Mesenchymal stem cell (in vitro differentiated cells and primary cell): ENCODE measurements at regions not wholly inside any gene's neighbourhood (a gene's known extent, or its start where the extent isn't known, plus 50 kb on each side); places are given as distances from the start of the nearest gene placed in this dataset.
A peak's percentile ranks its signal among the peaks of the same experiment; 100 is the strongest.
"Not testable (repeated sequence)": the region's sequence is repeated elsewhere in the genome, so short reads cannot be mapped to it uniquely, and the experiment has no call there.

Experiments used
- DNase-seq: peaks from one replicate; pipeline ENCODE4 v3.0.0-alpha.2; 2013
- H2AFZ ChIP-seq: one replicate; pipeline ENCODE4 v1.6.1; 2013; ENCODE audit warnings: low read depth, mild to moderate bottlenecking, control low read depth, inconsistent platforms, low read length, moderate library complexity
- H2AK5ac ChIP-seq: 2 replicates; pipeline ENCODE4 v1.6.1; 2013; ENCODE audit warnings: low read length, moderate library complexity, mild to moderate bottlenecking, inconsistent platforms; ENCODE audit not compliant: severe bottlenecking
- H2BK120ac ChIP-seq: one replicate; pipeline ENCODE4 v1.6.1; 2013; ENCODE audit warnings: low read depth, mild to moderate bottlenecking, inconsistent platforms, low read length, moderate library complexity
- H2BK12ac ChIP-seq, 2 experiments: one replicate each; pipeline ENCODE4 v1.6.1; 2013; ENCODE audit warnings: inconsistent platforms in 2 of 2, low read length in 2 of 2, mild to moderate bottlenecking in 2 of 2, moderate library complexity in 2 of 2, control low read depth in 1 of 2
- H2BK15ac ChIP-seq: one replicate; pipeline ENCODE4 v1.6.1; 2013; ENCODE audit warnings: mild to moderate bottlenecking, low read depth, inconsistent platforms; ENCODE audit not compliant: poor library complexity, severe bottlenecking
- H2BK5ac ChIP-seq: 2 replicates; pipeline ENCODE4 v1.6.1; 2013; ENCODE audit warnings: low read depth, mild to moderate bottlenecking, low read length, control low read depth, inconsistent platforms; ENCODE audit not compliant: poor library complexity, severe bottlenecking
- H3K14ac ChIP-seq, 2 experiments: one replicate each; pipeline ENCODE4 v1.6.1; 2013; ENCODE audit warnings: inconsistent platforms in 2 of 2, low read length in 2 of 2, control low read depth in 1 of 2, mild to moderate bottlenecking in 1 of 2, moderate library complexity in 1 of 2
- H3K18ac ChIP-seq, 2 experiments: one replicate each; pipeline ENCODE4 v1.6.1; 2013; ENCODE audit warnings: inconsistent platforms in 2 of 2, low read length in 2 of 2, control low read depth in 1 of 2, low read depth in 1 of 2, mild to moderate bottlenecking in 1 of 2
- H3K23ac ChIP-seq, 2 experiments: one replicate each; pipeline ENCODE4 v1.6.1; 2013; ENCODE audit warnings: inconsistent platforms in 2 of 2, low read length in 2 of 2, mild to moderate bottlenecking in 2 of 2, moderate library complexity in 2 of 2, control low read depth in 1 of 2
- H3K27ac ChIP-seq: 2 replicates; pipeline ENCODE4 v1.5.1; 2013; ENCODE audit warnings: mild to moderate bottlenecking, moderate library complexity, low read length, control low read depth, inconsistent platforms; ENCODE audit not compliant: poor library complexity, severe bottlenecking
- H3K27me3 ChIP-seq, 2 experiments: 2 replicates each; pipeline versions ENCODE4 v1.6.1 to v1.7.0; 2013; ENCODE audit warnings: low read length in 2 of 2, mild to moderate bottlenecking in 2 of 2, moderate library complexity in 2 of 2, control low read depth in 1 of 2, inconsistent platforms in 1 of 2; ENCODE audit not compliant: control insufficient read depth in 1 of 2, insufficient read depth in 1 of 2
- H3K36me3 ChIP-seq, 2 experiments: 2 replicates each; pipeline versions ENCODE4 v1.6.1 to v1.7.0; 2013; ENCODE audit warnings: low read length in 2 of 2, control low read depth in 1 of 2, inconsistent platforms in 1 of 2, low read depth in 1 of 2, mild to moderate bottlenecking in 1 of 2; ENCODE audit not compliant: insufficient read depth in 2 of 2, control insufficient read depth in 1 of 2
- H3K4ac ChIP-seq, 2 experiments: one replicate each; pipeline ENCODE4 v1.6.1; 2013; ENCODE audit warnings: inconsistent platforms in 2 of 2, low read length in 2 of 2, mild to moderate bottlenecking in 2 of 2, moderate library complexity in 2 of 2, control low read depth in 1 of 2, low read depth in 1 of 2
- H3K4me1 ChIP-seq: 2 replicates; pipeline ENCODE4 v1.6.1; 2013; ENCODE audit warnings: low read depth, low read length, control low read depth; ENCODE audit not compliant: control insufficient read depth, insufficient read depth
- H3K4me2 ChIP-seq: 2 replicates; pipeline ENCODE4 v1.6.1; 2013; ENCODE audit warnings: low read length, mild to moderate bottlenecking, inconsistent platforms; ENCODE audit not compliant: poor library complexity, severe bottlenecking
- H3K4me3 ChIP-seq, 2 experiments: 2 replicates each; pipeline versions ENCODE4 v1.5.1 to v1.7.0; 2013; ENCODE audit warnings: low read length in 2 of 2, mild to moderate bottlenecking in 2 of 2, control low read depth in 1 of 2, low read depth in 1 of 2; ENCODE audit not compliant: insufficient read depth in 1 of 2
- H3K79me1 ChIP-seq: replicated peaks from 2 replicates; pipeline ENCODE4 v1.6.1; 2013; ENCODE audit warnings: mild to moderate bottlenecking, control low read depth, low read length, inconsistent platforms; ENCODE audit not compliant: poor library complexity, severe bottlenecking
- H3K9ac ChIP-seq: 2 replicates; pipeline ENCODE4 v1.7.0; 2013; ENCODE audit warnings: mild to moderate bottlenecking, low read length, moderate library complexity
- H3K9me3 ChIP-seq: 2 replicates; pipeline ENCODE4 v1.7.0; 2013; ENCODE audit warnings: mild to moderate bottlenecking, low read length; ENCODE audit not compliant: control insufficient read depth
- H4K8ac ChIP-seq: one replicate; pipeline ENCODE4 v1.6.1; 2013; ENCODE audit warnings: inconsistent platforms, mild to moderate bottlenecking, low read length, moderate library complexity
- H4K91ac ChIP-seq: one replicate; pipeline ENCODE4 v1.6.1; 2013; ENCODE audit warnings: mild to moderate bottlenecking, low read length, inconsistent platforms
- WGBS: methylation state at CpG from one replicate; pipeline ENCODE4 v1.1.7; 2013; ENCODE audit warnings: mixed read lengths; 5-methylcytosine and 5-hydroxymethylcytosine counted together

DNA sequence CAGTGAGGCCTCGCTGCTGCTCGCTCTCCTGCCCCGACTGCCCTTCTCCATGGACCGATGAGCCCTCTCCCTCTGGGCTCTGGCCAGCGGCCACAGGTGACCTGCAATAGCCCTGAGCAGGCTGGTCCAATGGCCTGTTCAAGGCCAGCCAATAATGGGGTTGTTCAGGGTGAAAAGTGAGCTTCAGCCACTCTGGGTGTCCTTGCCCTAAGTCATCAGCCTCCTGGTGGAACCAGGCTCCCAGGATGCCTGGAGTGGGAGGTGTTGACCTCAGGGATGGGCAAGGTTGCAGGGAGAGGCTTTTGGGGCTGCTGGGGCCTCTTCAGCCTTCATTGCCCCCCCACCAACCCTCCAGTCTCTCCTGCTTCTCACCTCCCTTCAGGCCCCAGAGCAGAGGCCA is 79.7 kb downstream of the RFLNA start:
- H2AFZ ChIP-seq: no peak overlapping the region
- peaks cover 13% of the 10 kb centered on the region for H3K79me1 ChIP-seq
- no peaks in the 10 kb centered on the region for H3K9me3 ChIP-seq
- H3K27me3 ChIP-seq: no peaks in the 10 kb centered on the region
- H2AK5ac ChIP-seq: no peak overlapping the region
- no peak for DNase-seq
- H3K36me3 ChIP-seq: peaks cover 80 to 94% of the 10 kb centered on the region in 2 experiments
- peaks cover 51% of the 10 kb centered on the region for H3K4me1 ChIP-seq
- H3K27ac ChIP-seq: peak overlapping the region; percentile 6
- peak overlapping the region in 1 of 2 experiments; percentile 22 for H3K14ac ChIP-seq
- peak overlapping the region in 1 of 2 experiments; percentile 14 for H3K23ac ChIP-seq
- peak overlapping the region in 1 of 2 experiments; percentile 19 for H3K18ac ChIP-seq
- H2BK120ac ChIP-seq: peak overlapping the region; percentile 21
- no peak overlapping the region for H4K8ac ChIP-seq
- no peak overlapping the region for H3K9ac ChIP-seq
- 95% methylated on average over 5 of the region's 5 CpGs for WGBS
- no peak overlapping the region for H3K4me3 ChIP-seq
- no peak overlapping the region for H2BK15ac ChIP-seq
- peak overlapping the region in 1 of 2 experiments; percentile 6 for H2BK12ac ChIP-seq
- H3K4ac ChIP-seq: no peak overlapping the region
- H4K91ac ChIP-seq: no peak overlapping the region
- no peak overlapping the region for H3K4me2 ChIP-seq
- no peak overlapping the region for H2BK5ac ChIP-seq

DNA sequence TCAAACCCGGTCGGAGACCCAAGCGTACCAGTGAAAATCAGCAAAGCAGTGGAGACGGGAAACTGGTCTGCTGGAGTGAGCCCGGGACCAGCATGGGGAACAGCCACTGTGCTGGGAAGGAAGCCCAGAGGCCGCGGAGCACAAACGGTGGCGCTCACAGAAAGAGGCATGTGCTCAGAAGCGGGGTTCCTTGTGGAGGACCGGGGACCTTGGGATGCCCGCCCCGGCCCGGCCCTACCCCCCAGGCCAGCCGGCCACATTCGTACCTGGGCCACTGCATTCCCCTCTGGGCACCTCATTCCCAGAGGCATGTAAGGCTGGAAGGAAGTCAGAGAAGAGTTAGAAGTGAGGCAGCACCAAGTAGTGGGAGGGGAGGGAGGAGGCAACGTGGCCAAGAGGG is 79.3 kb downstream of the RFLNA start:
- no peak for DNase-seq
- H2BK120ac ChIP-seq: no peak overlapping the region
- H3K4me2 ChIP-seq: no peak overlapping the region
- H3K9ac ChIP-seq: no peak overlapping the region
- no peak overlapping the region for H2BK5ac ChIP-seq
- H2BK12ac ChIP-seq: no peak overlapping the region
- no peaks in the 10 kb centered on the region for H3K27me3 ChIP-seq
- no peak overlapping the region for H3K4ac ChIP-seq
- no peak overlapping the region for H2AK5ac ChIP-seq
- no peak overlapping the region for H4K91ac ChIP-seq
- peak overlapping the region; percentile 6 for H3K27ac ChIP-seq
- no peaks in the 10 kb centered on the region for H3K9me3 ChIP-seq
- peak overlapping the region in 1 of 2 experiments; percentile 22 for H3K14ac ChIP-seq
- no peak overlapping the region for H3K4me3 ChIP-seq
- peaks cover 51% of the 10 kb centered on the region for H3K4me1 ChIP-seq
- H4K8ac ChIP-seq: no peak overlapping the region
- peaks cover 13% of the 10 kb centered on the region for H3K79me1 ChIP-seq
- no peak overlapping the region for H2BK15ac ChIP-seq
- peak overlapping the region in 1 of 2 experiments; percentile 19 for H3K18ac ChIP-seq
- H3K23ac ChIP-seq: no peak overlapping the region
- peaks cover 77 to 94% of the 10 kb centered on the region in 2 experiments for H3K36me3 ChIP-seq
- H2AFZ ChIP-seq: no peak overlapping the region
- 98% methylated on average over 17 of the region's 17 CpGs for WGBS

DNA sequence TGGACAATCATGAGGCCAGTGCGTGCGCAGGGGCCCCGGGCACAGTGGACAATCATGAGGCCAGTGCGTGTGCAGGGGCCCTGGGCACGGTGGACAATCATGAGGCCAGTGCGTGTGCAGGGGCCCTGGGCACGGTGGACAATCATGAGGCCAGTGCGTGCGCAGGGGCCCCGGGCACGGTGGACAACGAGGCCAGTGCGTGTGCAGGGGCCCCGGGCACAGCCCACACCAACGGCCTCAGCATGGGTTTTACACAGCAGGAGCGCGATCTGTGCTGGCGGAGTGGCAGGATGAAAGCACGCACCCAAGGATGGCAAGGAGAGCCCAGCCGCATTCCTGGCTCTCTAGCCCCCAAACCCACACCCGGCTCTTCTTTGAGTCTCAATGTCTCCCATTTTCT is 78.8 kb downstream of the RFLNA start:
- not testable (repeated sequence) for H2BK120ac ChIP-seq, DNase-seq
- 92% methylated on average over 20 of the region's 21 CpGs for WGBS

DNA sequence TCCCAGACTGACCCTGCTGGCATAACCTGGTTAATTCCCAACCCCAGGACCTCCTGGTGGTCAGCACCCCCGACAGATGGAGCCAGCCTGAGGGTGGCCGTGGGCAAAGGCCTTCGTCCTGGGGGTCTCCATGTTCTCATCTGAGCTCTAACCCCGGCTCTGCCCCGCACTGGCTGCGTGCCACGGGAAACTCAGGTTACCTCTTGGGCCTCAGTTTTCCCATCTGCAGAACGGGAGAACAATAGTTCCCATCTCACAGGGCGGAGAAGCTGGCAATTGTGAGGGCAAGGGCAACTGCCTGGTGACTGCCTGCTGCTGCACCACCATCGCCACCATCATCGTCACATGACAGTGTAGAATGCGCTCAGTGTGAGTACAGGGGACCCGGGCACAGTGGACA is 77.9 kb downstream of the RFLNA start:
- H2BK5ac ChIP-seq: no peak overlapping the region
- no peak overlapping the region for H2AFZ ChIP-seq
- no peak overlapping the region for H4K8ac ChIP-seq
- no peak overlapping the region for H2BK15ac ChIP-seq
- DNase-seq: no peak
- 98% methylated on average over 13 of the region's 13 CpGs for WGBS
- no peak overlapping the region for H2BK12ac ChIP-seq
- H3K4ac ChIP-seq: no peak overlapping the region
- peaks cover 51% of the 10 kb centered on the region for H3K4me1 ChIP-seq
- H3K23ac ChIP-seq: no peak overlapping the region
- no peak overlapping the region for H3K4me3 ChIP-seq
- peaks cover 11% of the 10 kb centered on the region for H3K79me1 ChIP-seq
- no peak overlapping the region for H3K27ac ChIP-seq
- no peak overlapping the region for H3K18ac ChIP-seq
- no peak overlapping the region for H3K14ac ChIP-seq
- H4K91ac ChIP-seq: no peak overlapping the region
- H2AK5ac ChIP-seq: no peak overlapping the region
- no peaks in the 10 kb centered on the region for H3K9me3 ChIP-seq
- no peaks in the 10 kb centered on the region for H3K27me3 ChIP-seq
- H3K9ac ChIP-seq: no peak overlapping the region
- no peak overlapping the region for H3K4me2 ChIP-seq
- no peak overlapping the region for H2BK120ac ChIP-seq
- H3K36me3 ChIP-seq: peaks cover 63 to 94% of the 10 kb centered on the region in 2 experiments

More for the DNA sequence above, 78.8 kb downstream of the RFLNA start:
- peaks cover 51% of the 10 kb centered on the region for H3K4me1 ChIP-seq
- not testable (repeated sequence) for H4K8ac ChIP-seq, H3K23ac ChIP-seq, H3K4me2 ChIP-seq, H3K9ac ChIP-seq, H3K18ac ChIP-seq, H3K4me3 ChIP-seq, H4K91ac ChIP-seq, H3K27ac ChIP-seq, H3K9me3 ChIP-seq, H2BK15ac ChIP-seq, H2BK5ac ChIP-seq, H2AFZ ChIP-seq, H3K4ac ChIP-seq, H2BK12ac ChIP-seq, H3K27me3 ChIP-seq, H3K14ac ChIP-seq, H2AK5ac ChIP-seq
- H3K36me3 ChIP-seq: peaks cover 72 to 94% of the 10 kb centered on the region in 2 experiments
- H3K79me1 ChIP-seq: peaks cover 12% of the 10 kb centered on the region
